Activated CD8-positive, alpha-beta T cell treated with anti-CD3 and anti-CD28 coated beads for 36 hours (primary cell): ENCODE measurements at regions not wholly inside any gene's neighbourhood (a gene's known extent, or its start where the extent isn't known, plus 50 kb on each side); places are given as distances from the start of the nearest gene placed in this dataset.
A peak's percentile ranks its signal among the peaks of the same experiment; 100 is the strongest.
"Not testable (repeated sequence)": the region's sequence is repeated elsewhere in the genome, so short reads cannot be mapped to it uniquely, and the experiment has no call there.

Source experiments
- ATAC-seq: fragments of 200-7000 bp; cut with Tn5 transposase; one replicate; pipeline ENCODE4 v1.10.0; 2021; ENCODE audit warnings: mild to moderate bottlenecking, moderate library complexity
- CTCF ChIA-PET: fragments of 350-600 bp; sonication (Branson Sonifier 250); formaldehyde crosslinking; loops from one replicate; lab custom pipeline; 2021; ENCODE audit warnings: antibody characterized with exemption; lab: Charles Lee
- POLR2A ChIA-PET: fragments of 350-600 bp; sonication (Branson Sonifier 250); formaldehyde crosslinking; loops from one replicate; lab custom pipeline; 2021; ENCODE audit warnings: antibody characterized with exemption; lab: Charles Lee
- DNase-seq: peaks from one replicate; pipeline ENCODE4 v3.0.0-alpha.2; 2020
- H3K27ac Mint-ChIP-seq: one replicate; pipeline ENCODE4 v1.8.0; 2021; ENCODE audit warnings: mild to moderate bottlenecking, mixed read lengths
- H3K27me3 Mint-ChIP-seq: one replicate; pipeline ENCODE4 v1.8.0; 2021; ENCODE audit warnings: mixed read lengths
- H3K36me3 Mint-ChIP-seq: one replicate; pipeline ENCODE4 v1.8.0; 2021; ENCODE audit warnings: low read depth, mixed read lengths
- H3K4me1 Mint-ChIP-seq: one replicate; pipeline ENCODE4 v1.8.0; 2021; ENCODE audit warnings: low read depth, mixed read lengths
- H3K4me3 Mint-ChIP-seq: one replicate; pipeline ENCODE4 v1.8.0; 2021; ENCODE audit warnings: mild to moderate bottlenecking, moderate library complexity, mixed read lengths
- H3K9me3 Mint-ChIP-seq: one replicate; pipeline ENCODE4 v1.8.0; 2021; ENCODE audit warnings: mixed read lengths
- intact Hi-C: fragments of 100-400 bp; cut with micrococcal nuclease; formaldehyde crosslinking; loops from one replicate; pipeline ENCODE4 v1.10.0; 2022
- TF ChIP-seq, protein P1 (sequence below): fragments of 200-600 bp; IDR thresholded peaks from one replicate; pipeline ENCODE4 v1.8.0; 2022; ENCODE audit warnings: antibody characterized with exemption, mild to moderate bottlenecking

GRCh38 chr5:176131771-176132170 is 106.5 kb upstream of the SIMC1 start:
- no peak overlapping the region for H3K27ac Mint-ChIP-seq
- peaks cover 18% of the 10 kb centered on the region for H3K4me1 Mint-ChIP-seq
- DNase-seq (no peak), ATAC-seq (no peak)
- H3K36me3 Mint-ChIP-seq: no peaks in the 10 kb centered on the region
- ChIA-PET CTCF (no interaction called here), POLR2A (no interaction called here)
- H3K4me3 Mint-ChIP-seq: no peak overlapping the region
- intact Hi-C loops: no loop called here
- TF ChIP-seq, protein P1, sequence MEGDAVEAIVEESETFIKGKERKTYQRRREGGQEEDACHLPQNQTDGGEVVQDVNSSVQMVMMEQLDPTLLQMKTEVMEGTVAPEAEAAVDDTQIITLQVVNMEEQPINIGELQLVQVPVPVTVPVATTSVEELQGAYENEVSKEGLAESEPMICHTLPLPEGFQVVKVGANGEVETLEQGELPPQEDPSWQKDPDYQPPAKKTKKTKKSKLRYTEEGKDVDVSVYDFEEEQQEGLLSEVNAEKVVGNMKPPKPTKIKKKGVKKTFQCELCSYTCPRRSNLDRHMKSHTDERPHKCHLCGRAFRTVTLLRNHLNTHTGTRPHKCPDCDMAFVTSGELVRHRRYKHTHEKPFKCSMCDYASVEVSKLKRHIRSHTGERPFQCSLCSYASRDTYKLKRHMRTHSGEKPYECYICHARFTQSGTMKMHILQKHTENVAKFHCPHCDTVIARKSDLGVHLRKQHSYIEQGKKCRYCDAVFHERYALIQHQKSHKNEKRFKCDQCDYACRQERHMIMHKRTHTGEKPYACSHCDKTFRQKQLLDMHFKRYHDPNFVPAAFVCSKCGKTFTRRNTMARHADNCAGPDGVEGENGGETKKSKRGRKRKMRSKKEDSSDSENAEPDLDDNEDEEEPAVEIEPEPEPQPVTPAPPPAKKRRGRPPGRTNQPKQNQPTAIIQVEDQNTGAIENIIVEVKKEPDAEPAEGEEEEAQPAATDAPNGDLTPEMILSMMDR: no peak
- no peaks in the 10 kb centered on the region for H3K9me3 Mint-ChIP-seq
- H3K27me3 Mint-ChIP-seq: peaks cover 26% of the 10 kb centered on the region

GRCh38 chr5:176132471-176133288 is 105.5 kb upstream of the SIMC1 start:
- peak; percentile 58 for ATAC-seq
- H3K9me3 Mint-ChIP-seq: no peaks in the 10 kb centered on the region
- ChIA-PET CTCF (no interaction called here), POLR2A (no interaction called here)
- peaks cover 18% of the 10 kb centered on the region for H3K4me1 Mint-ChIP-seq
- H3K4me3 Mint-ChIP-seq: peak overlapping the region; percentile 44
- H3K36me3 Mint-ChIP-seq: no peaks in the 10 kb centered on the region
- intact Hi-C loops: no loop called here
- TF ChIP-seq, protein P1: no peak
- H3K27me3 Mint-ChIP-seq: peaks cover 29% of the 10 kb centered on the region
- no peak overlapping the region for H3K27ac Mint-ChIP-seq
- DNase-seq: no peak

DNA sequence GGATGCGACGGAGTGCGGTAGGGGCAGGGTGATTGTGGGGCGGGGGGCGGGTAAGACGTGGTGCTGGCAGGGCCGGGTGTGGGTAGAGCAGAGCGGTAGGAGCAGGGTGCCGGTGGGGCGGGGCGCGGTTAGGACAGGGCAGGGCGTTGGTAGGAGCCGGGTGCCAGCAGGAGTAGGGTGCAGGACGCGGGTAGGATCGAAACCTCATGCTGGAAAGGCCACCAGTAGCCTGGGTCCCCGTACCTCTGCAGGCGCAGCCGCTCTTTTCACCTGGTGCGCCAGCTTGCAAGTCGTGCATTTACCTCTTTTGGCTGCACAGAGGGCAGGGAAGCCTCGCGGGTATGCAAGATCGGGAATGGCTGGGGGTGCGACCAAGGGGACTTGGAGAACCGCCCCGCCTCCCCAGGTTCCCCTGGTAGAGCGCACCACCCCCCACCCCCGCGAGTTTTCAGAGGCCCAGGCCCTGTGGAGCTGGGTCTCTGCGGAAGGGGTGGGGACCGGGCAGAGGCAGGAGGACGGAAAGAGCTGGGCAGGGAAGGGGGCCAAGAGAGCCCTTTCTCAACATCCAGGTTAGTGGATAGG is 104.8 kb upstream of the SIMC1 start:
- Mint-ChIP-seq H3K9me3 (no peaks in the 10 kb centered on the region), H3K4me1 (peaks cover 18% of the 10 kb centered on the region), H3K4me3 (peak overlapping the region; percentile 44), H3K27ac (no peak overlapping the region), H3K36me3 (no peaks in the 10 kb centered on the region), H3K27me3 (peaks cover 29% of the 10 kb centered on the region)
- ChIA-PET CTCF (no interaction called here), POLR2A (no interaction called here)
- TF ChIP-seq, protein P1: no peak
- intact Hi-C loops: no loop called here
- ATAC-seq (peak; percentile 65), DNase-seq (peak; percentile 25)

- no peak overlapping the region for H3K27ac Mint-ChIP-seq
- H3K4me1 Mint-ChIP-seq: peaks cover 18% of the 10 kb centered on the region
- H3K36me3 Mint-ChIP-seq: no peaks in the 10 kb centered on the region
- ATAC-seq: peak; percentile 28
- ChIA-PET POLR2A (no interaction called here), CTCF (no interaction called here)
- TF ChIP-seq, protein P1: no peak
- peaks cover 29% of the 10 kb centered on the region for H3K27me3 Mint-ChIP-seq
- intact Hi-C loops: no loop called here
- H3K9me3 Mint-ChIP-seq: no peaks in the 10 kb centered on the region
- peak overlapping the region; percentile 44 for H3K4me3 Mint-ChIP-seq
- DNase-seq: no peak
Observed at GRCh38 chr5:176133877-176134276, 104.3 kb upstream of the SIMC1 start.

DNA sequence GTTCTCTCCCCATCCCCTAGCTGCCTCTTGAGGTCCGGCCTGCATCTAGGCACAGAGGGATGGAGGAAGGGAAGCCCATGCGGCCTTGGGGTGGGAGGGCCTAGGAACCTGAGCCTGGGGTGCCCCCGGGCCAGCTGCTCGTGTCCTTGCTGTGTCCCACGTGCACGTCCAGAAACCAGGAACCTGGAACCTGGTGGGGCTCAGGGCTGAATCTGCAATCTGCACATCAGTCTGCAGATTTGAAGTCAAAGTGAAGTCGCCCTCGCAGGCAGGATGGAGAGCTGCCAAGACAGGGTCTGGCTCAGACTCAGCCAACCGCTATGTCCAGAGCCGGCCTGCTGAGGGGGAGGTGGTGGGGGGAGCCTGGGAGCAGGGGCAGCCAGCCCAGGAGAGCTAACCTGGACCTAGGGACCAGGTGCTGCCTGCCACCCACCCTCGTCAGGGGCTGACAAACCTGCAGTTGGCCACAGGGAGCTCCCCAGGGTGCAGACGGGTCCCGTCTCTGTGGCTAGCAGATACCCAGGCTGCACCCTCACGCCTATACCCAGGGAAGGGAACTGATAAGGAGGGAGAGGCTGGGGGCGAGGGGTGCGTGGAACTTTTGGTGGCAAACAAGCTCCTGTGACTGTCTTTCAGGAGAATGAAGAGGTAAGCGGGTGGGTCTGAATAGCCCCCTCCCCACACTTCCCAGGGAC is 103.5 kb upstream of the SIMC1 start:
- intact Hi-C loops: no loop called here
- TF ChIP-seq, protein P1: no peak
- DNase-seq (no peak), ATAC-seq (no peak)
- Mint-ChIP-seq H3K4me1 (peaks cover 18% of the 10 kb centered on the region), H3K4me3 (no peak overlapping the region), H3K9me3 (no peaks in the 10 kb centered on the region), H3K27me3 (peaks cover 30% of the 10 kb centered on the region), H3K27ac (no peak overlapping the region), H3K36me3 (no peaks in the 10 kb centered on the region)
- ChIA-PET CTCF (no interaction called here), POLR2A (no interaction called here)

GRCh38 chr5:176140138-176140537 is 98.1 kb upstream of the SIMC1 start:
- Mint-ChIP-seq H3K9me3 (peaks cover 12% of the 10 kb centered on the region), H3K27me3 (peaks cover 15% of the 10 kb centered on the region)
- H3K4me3 Mint-ChIP-seq, H3K27ac Mint-ChIP-seq, CTCF ChIA-PET, ATAC-seq, H3K36me3 Mint-ChIP-seq, POLR2A ChIA-PET, DNase-seq, H3K4me1 Mint-ChIP-seq, intact Hi-C loops: not testable (repeated sequence)
